NOMO-1 treated with dmso at 0.1 percent for 144 hours (cell line): ENCODE measurements at regions not wholly inside any gene's neighbourhood (a gene's known extent, or its start where the extent isn't known, plus 50 kb on each side); places are given as distances from the start of the nearest gene placed in this dataset.
A peak's percentile ranks its signal among the peaks of the same experiment; 100 is the strongest.

Experiments used
- DNase-seq: peaks from one replicate; lab custom pipeline; 2025; ENCODE audit not compliant: unreplicated experiment; lab: John Stamatoyannopoulos, UW

GRCh38 chr18:70489986-70490933 is 201.4 kb downstream of the SOCS6 start:
- DNase-seq: peak; percentile 97

GRCh38 chr18:70489571-70489970 is 200.7 kb downstream of the SOCS6 start:
- DNase-seq: no peak

- DNase-seq: no peak
Measured at GRCh38 chr18:70469916-70470315, 181.1 kb downstream of the SOCS6 start.

- DNase-seq: no peak
Measured at GRCh38 chr18:70468861-70469547, 180.2 kb downstream of the SOCS6 start.

GRCh38 chr18:70464343-70465114 is 175.7 kb downstream of the SOCS6 start:
- peak; percentile 63 for DNase-seq

- DNase-seq: no peak
Measured at GRCh38 chr18:70463085-70463484, 174.2 kb downstream of the SOCS6 start.

GRCh38 chr18:70462078-70462439 is 173.2 kb downstream of the SOCS6 start:
- no peak for DNase-seq

GRCh38 chr18:70461323-70462077 is 172.7 kb downstream of the SOCS6 start:
- no peak for DNase-seq

- no peak for DNase-seq
Measured at GRCh38 chr18:70459731-70460130, 170.9 kb downstream of the SOCS6 start.

GRCh38 chr18:70459251-70459650 is 170.4 kb downstream of the SOCS6 start:
- no peak for DNase-seq

- DNase-seq: no peak
Measured at GRCh38 chr18:70457788-70458187, 168.9 kb downstream of the SOCS6 start.

- no peak for DNase-seq
Measured at GRCh38 chr18:70457223-70457622, 168.4 kb downstream of the SOCS6 start.

GRCh38 chr18:70456376-70456775 is 167.5 kb downstream of the SOCS6 start:
- no peak for DNase-seq

- peak; percentile 10 for DNase-seq
Measured at GRCh38 chr18:70455731-70456130, 166.9 kb downstream of the SOCS6 start.

- peak; percentile 26 for DNase-seq
Measured at GRCh38 chr18:70454704-70455322, 166.0 kb downstream of the SOCS6 start.

- DNase-seq: peak; percentile 11
Measured at GRCh38 chr18:70453058-70453775, 164.4 kb downstream of the SOCS6 start.

- DNase-seq: no peak
Measured at GRCh38 chr18:70452501-70452900, 163.7 kb downstream of the SOCS6 start.

- no peak for DNase-seq
Measured at GRCh38 chr18:70450426-70451253, 161.8 kb downstream of the SOCS6 start.

- DNase-seq: no peak
Measured at GRCh38 chr18:70448588-70448987, 159.7 kb downstream of the SOCS6 start.
